HG03097 (cell line): ENCODE measurements at regions not wholly inside any gene's neighbourhood (a gene's known extent, or its start where the extent isn't known, plus 50 kb on each side); places are given as distances from the start of the nearest gene placed in this dataset.
"Not testable (repeated sequence)": the region's sequence is repeated elsewhere in the genome, so short reads cannot be mapped to it uniquely, and the experiment has no call there.

Experiments
- ATAC-seq: cut with Tn5 transposase; IDR thresholded peaks from one replicate; pipeline ENCODE4 v1.9.1; 2021; ENCODE audit not compliant: unreplicated experiment, low FRiP score

- ATAC-seq: no peak
These were observed 53.8 kb downstream of the COX7C start for GRCh38 chr5:86671536-86671935.

- ATAC-seq: no peak
These were observed 56.3 kb downstream of the COX7C start for GRCh38 chr5:86674069-86674468.

- ATAC-seq: no peak
These were observed 57.6 kb downstream of the COX7C start for GRCh38 chr5:86675311-86675710.

GRCh38 chr5:86679529-86679928 lies 61.8 kb downstream of the COX7C start:
- no peak for ATAC-seq

- ATAC-seq: no peak
These were observed 62.2 kb downstream of the COX7C start for GRCh38 chr5:86679949-86680348.

- no peak for ATAC-seq
These were observed 66.5 kb downstream of the COX7C start for GRCh38 chr5:86684222-86684621.

GRCh38 chr5:86686046-86686445 lies 68.3 kb downstream of the COX7C start:
- no peak for ATAC-seq

- ATAC-seq: no peak
These were observed 70.7 kb downstream of the COX7C start for GRCh38 chr5:86688406-86688805.

- ATAC-seq: peak; percentile 48
These were observed 71.5 kb downstream of the COX7C start for GRCh38 chr5:86689103-86689729.

- no peak for ATAC-seq
These were observed 91.6 kb downstream of the COX7C start for GRCh38 chr5:86709157-86709881.

GRCh38 chr5:86716121-86716520 lies 98.4 kb downstream of the COX7C start:
- ATAC-seq: no peak

- not testable (repeated sequence) for ATAC-seq
These were observed 113.8 kb downstream of the COX7C start for GRCh38 chr5:86731319-86732117.

- no peak for ATAC-seq
These were observed 117.6 kb downstream of the COX7C start for GRCh38 chr5:86735370-86735769.

GRCh38 chr5:86737579-86737978 lies 119.8 kb downstream of the COX7C start:
- no peak for ATAC-seq

GRCh38 chr5:86748538-86749105 lies 130.9 kb downstream of the COX7C start:
- ATAC-seq: no peak

- ATAC-seq: no peak
These were observed 132.1 kb downstream of the COX7C start for GRCh38 chr5:86749841-86750240.

GRCh38 chr5:86756839-86757238 lies 139.1 kb downstream of the COX7C start:
- ATAC-seq: no peak

GRCh38 chr5:86757824-86758223 lies 140.1 kb downstream of the COX7C start:
- ATAC-seq: no peak

GRCh38 chr5:86760661-86761060 lies 142.9 kb downstream of the COX7C start:
- ATAC-seq: no peak

- no peak for ATAC-seq
These were observed 146.2 kb downstream of the COX7C start for GRCh38 chr5:86763929-86764328.
